GM12878 (cell line): ENCODE measurements at regions not wholly inside any gene's neighbourhood (a gene's known extent, or its start where the extent isn't known, plus 50 kb on each side); places are given as distances from the start of the nearest gene placed in this dataset.

ENCODE experiments used
- ATAC-seq: fragments of 200-7000 bp; cut with Tn5 transposase; 3 replicates; pipeline ENCODE4 v1.9.1; 2020; ENCODE audit warnings: mild to moderate bottlenecking, moderate library complexity
- BruUV-seq: library from RNA; stranded (reverse); fragments of 400-500 nt; replicated peaks from 2 replicates; lab custom pipeline; 2021; lab: Mats Ljungman, UMichigan
- CTCF ChIA-PET: fragments of 300-600 bp; sonication (Branson Sonifier 250); formaldehyde crosslinking; extraction: SDS; loops from one replicate; lab custom pipeline; 2021; ENCODE audit warnings: inconsistent platforms; lab: Yijun Ruan, JAX
- POLR2A ChIA-PET: fragments of 350-600 bp; formaldehyde crosslinking; extraction: SDS; loops from one replicate; lab custom pipeline; 2021; ENCODE audit warnings: inconsistent platforms; lab: Charles Lee
- RAD21 ChIA-PET: fragments of 300-600 bp; sonication (Branson Sonifier 250); formaldehyde crosslinking; loops from one replicate; lab custom pipeline; 2023; ENCODE audit warnings: antibody characterized with exemption; ENCODE audit not compliant: unreplicated experiment; lab: Charles Lee
- SMC1A ChIA-PET: fragments of 300-600 bp; sonication (Branson Sonifier 250); formaldehyde crosslinking; loops from one replicate; lab custom pipeline; 2023; ENCODE audit not compliant: unreplicated experiment, uncharacterized antibody; lab: Charles Lee
- DNase-seq: peaks from one replicate; pipeline ENCODE4 v3.0.0-alpha.2; 2011; ENCODE audit warnings: low read depth, low spot score
- FAIRE-seq: peaks from 3 replicates; lab custom pipeline; 2011; peaks lifted over from hg19 to GRCh38; lab: Jason Lieb, UNC
- H2AFZ ChIP-seq: 2 replicates; pipeline ENCODE4 v1.6.0; 2011; ENCODE audit warnings: low read depth, low read length, control low read depth; ENCODE audit not compliant: control insufficient read depth
- H3K27ac ChIP-seq: 2 replicates; pipeline ENCODE4 v1.5.1; 2011; ENCODE audit warnings: control low read depth; ENCODE audit not compliant: control insufficient read depth, insufficient read depth
- H3K27me3 ChIP-seq, 2 experiments: replicated peaks in 1 of 2; 2 replicates each; pipeline versions ENCODE4 v1.6.0 to v1.6.1; 2011; ENCODE audit warnings: low read length in 1 of 2; ENCODE audit not compliant: control insufficient read depth in 2 of 2, insufficient read depth in 2 of 2
- H3K36me3 ChIP-seq, 2 experiments: 2 replicates each; pipeline ENCODE4 v1.5.1; 2011; ENCODE audit warnings: low read length in 1 of 2; ENCODE audit not compliant: control insufficient read depth in 2 of 2, insufficient read depth in 2 of 2
- H3K4me1 ChIP-seq: 2 replicates; pipeline ENCODE4 v1.6.1; 2011; ENCODE audit warnings: mild to moderate bottlenecking, low read length, moderate library complexity, mixed read lengths; ENCODE audit not compliant: control insufficient read depth, insufficient read depth
- H3K4me2 ChIP-seq: 2 replicates; pipeline ENCODE4 v1.6.0; 2011; ENCODE audit warnings: control low read depth; ENCODE audit not compliant: control insufficient read depth, insufficient read depth
- H3K4me3 ChIP-seq: fragments of 200-600 bp; sonication (generic); 2 replicates; pipeline ENCODE4 v1.5.1; 2016
- H3K79me2 ChIP-seq: 2 replicates; pipeline ENCODE4 v1.6.0; 2011; ENCODE audit warnings: low read length; ENCODE audit not compliant: control insufficient read depth, insufficient read depth
- H3K9ac ChIP-seq: 2 replicates; pipeline ENCODE4 v1.8.0; 2011; ENCODE audit warnings: low read length, control low read depth, mixed read lengths; ENCODE audit not compliant: control insufficient read depth, insufficient read depth
- H3K9me3 ChIP-seq: replicated peaks from 3 replicates; pipeline ENCODE4 v1.5.1; 2011; ENCODE audit warnings: mild to moderate bottlenecking, low read length; ENCODE audit not compliant: control insufficient read depth, insufficient read depth
- H4K20me1 ChIP-seq: 2 replicates; pipeline ENCODE4 v1.6.0; 2011; ENCODE audit not compliant: control insufficient read depth, insufficient read depth
- CBX3 ChIP-seq: fragments of 200-600 bp; sonication (generic); IDR thresholded peaks from 2 replicates; pipeline ENCODE4 v1.6.1; 2016; ENCODE audit warnings: low read depth, borderline replicate concordance
- CREM ChIP-seq: IDR thresholded peaks from 2 replicates; pipeline ENCODE4 v1.6.1; 2014; ENCODE audit warnings: antibody characterized with exemption, low read depth
- IRF5 ChIP-seq: fragments of 450-650 bp; IDR thresholded peaks from 2 replicates; pipeline ENCODE4 v1.6.1; 2017; ENCODE audit warnings: borderline replicate concordance
- RELA ChIP-seq: fragments of 450-650 bp; IDR thresholded peaks from 2 replicates; pipeline ENCODE4 v1.8.0; 2014; ENCODE audit warnings: borderline replicate concordance; ENCODE audit not compliant: partially characterized antibody
- SUZ12 ChIP-seq: fragments of 200-600 bp; sonication (generic); IDR thresholded peaks from one replicate; pipeline ENCODE4 v1.6.1; 2018; ENCODE audit warnings: antibody characterized with exemption, mild to moderate bottlenecking; ENCODE audit not compliant: unreplicated experiment
- ZNF217 ChIP-seq: fragments of 450-650 bp; IDR thresholded peaks from 2 replicates; pipeline ENCODE4 v1.6.1; 2017; ENCODE audit warnings: antibody characterized with exemption, mild to moderate bottlenecking
- ZSCAN29 ChIP-seq: fragments of 450-650 bp; IDR thresholded peaks from 2 replicates; pipeline ENCODE4 v1.6.1; 2017; ENCODE audit warnings: mild to moderate bottlenecking, moderate library complexity
- WGBS: methylation state at CpG from one replicate; pipeline ENCODE4 v1.1.6; 2016; ENCODE audit warnings: low lambda C conversion rate; ENCODE audit not compliant: insufficient replicate concordance, insufficient coverage; ENCODE audit errors: missing lambda C conversion rate; 5-methylcytosine and 5-hydroxymethylcytosine counted together
- in situ Hi-C: fragments of 300-500 bp; cut with MboI; formaldehyde crosslinking; loops from 9 replicates; pipeline ENCODE4 v1.14.3; 2018; ENCODE audit warnings: mixed read lengths
- intact Hi-C: fragments of 100-400 bp; cut with micrococcal nuclease; formaldehyde crosslinking; loops from one replicate; pipeline ENCODE4 v1.14.2; 2022; ENCODE audit not compliant: unreplicated experiment
- TF ChIP-seq, protein P1 (sequence below): IDR thresholded peaks from 2 replicates; pipeline ENCODE4 v1.6.1; 2012; ENCODE audit warnings: improper control_type of control experiment, low read depth, low read length; ENCODE audit not compliant: insufficient replicate concordance

GRCh38 chr12:30863839-30864238 is 62.7 kb upstream of the TSPAN11 start (continued):
- TF ChIP-seq, protein P1, sequence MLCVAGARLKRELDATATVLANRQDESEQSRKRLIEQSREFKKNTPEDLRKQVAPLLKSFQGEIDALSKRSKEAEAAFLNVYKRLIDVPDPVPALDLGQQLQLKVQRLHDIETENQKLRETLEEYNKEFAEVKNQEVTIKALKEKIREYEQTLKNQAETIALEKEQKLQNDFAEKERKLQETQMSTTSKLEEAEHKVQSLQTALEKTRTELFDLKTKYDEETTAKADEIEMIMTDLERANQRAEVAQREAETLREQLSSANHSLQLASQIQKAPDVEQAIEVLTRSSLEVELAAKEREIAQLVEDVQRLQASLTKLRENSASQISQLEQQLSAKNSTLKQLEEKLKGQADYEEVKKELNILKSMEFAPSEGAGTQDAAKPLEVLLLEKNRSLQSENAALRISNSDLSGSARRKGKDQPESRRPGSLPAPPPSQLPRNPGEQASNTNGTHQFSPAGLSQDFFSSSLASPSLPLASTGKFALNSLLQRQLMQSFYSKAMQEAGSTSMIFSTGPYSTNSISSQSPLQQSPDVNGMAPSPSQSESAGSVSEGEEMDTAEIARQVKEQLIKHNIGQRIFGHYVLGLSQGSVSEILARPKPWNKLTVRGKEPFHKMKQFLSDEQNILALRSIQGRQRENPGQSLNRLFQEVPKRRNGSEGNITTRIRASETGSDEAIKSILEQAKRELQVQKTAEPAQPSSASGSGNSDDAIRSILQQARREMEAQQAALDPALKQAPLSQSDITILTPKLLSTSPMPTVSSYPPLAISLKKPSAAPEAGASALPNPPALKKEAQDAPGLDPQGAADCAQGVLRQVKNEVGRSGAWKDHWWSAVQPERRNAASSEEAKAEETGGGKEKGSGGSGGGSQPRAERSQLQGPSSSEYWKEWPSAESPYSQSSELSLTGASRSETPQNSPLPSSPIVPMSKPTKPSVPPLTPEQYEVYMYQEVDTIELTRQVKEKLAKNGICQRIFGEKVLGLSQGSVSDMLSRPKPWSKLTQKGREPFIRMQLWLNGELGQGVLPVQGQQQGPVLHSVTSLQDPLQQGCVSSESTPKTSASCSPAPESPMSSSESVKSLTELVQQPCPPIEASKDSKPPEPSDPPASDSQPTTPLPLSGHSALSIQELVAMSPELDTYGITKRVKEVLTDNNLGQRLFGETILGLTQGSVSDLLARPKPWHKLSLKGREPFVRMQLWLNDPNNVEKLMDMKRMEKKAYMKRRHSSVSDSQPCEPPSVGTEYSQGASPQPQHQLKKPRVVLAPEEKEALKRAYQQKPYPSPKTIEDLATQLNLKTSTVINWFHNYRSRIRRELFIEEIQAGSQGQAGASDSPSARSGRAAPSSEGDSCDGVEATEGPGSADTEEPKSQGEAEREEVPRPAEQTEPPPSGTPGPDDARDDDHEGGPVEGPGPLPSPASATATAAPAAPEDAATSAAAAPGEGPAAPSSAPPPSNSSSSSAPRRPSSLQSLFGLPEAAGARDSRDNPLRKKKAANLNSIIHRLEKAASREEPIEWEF = no peak
- TF ChIP-seq CREM (no peak), ZNF217 (no peak), SUZ12 (no peak)
- TF ChIP-seq, all 136 proteins: peak for 0

DNA sequence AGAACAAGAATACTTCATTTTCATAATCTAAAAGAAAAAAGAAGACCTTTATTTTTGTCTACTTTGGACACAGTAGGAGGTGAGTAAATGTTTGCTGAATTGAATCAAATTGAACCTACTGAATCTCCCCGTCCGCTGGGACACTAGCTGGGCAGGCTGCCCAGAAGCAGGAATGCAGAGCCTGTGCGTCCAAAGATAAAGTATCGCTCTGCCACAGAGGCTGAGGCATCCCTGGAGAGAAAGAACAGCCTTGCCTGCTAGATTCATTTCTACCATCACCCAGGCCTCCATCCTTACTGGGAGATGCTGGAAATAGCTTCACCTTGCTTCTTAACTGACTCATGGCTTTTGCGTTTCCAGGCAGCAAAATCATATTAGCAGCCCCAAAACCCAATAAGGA is 64.1 kb upstream of the TSPAN11 start:
- SMC1A ChIA-PET = interaction anchor here (0.9 kb wide), 1 partner anchor 94 kb away, joined by 3 read pairs; no protein-coding TSS in a partner anchor
- H3K4me3 ChIP-seq = no peak overlapping the region
- no peaks in the 10 kb centered on the region; a peak in 2 of 4 replicates for H3K27me3 ChIP-seq
- no peak overlapping the region for H3K4me2 ChIP-seq
- no peaks in the 10 kb centered on the region for H3K9me3 ChIP-seq
- H3K9ac ChIP-seq = no peak overlapping the region
- H2AFZ ChIP-seq = no peak overlapping the region
- WGBS = 70% methylated on average over 5 of the region's 5 CpGs
- FAIRE-seq (no peak), DNase-seq (no peak), ATAC-seq (no peak)
- no peaks in the 10 kb centered on the region for H3K36me3 ChIP-seq
- no peaks in the 10 kb centered on the region for H3K79me2 ChIP-seq
- no peak overlapping the region for H3K27ac ChIP-seq
- in situ Hi-C loops = no loop called here
- H4K20me1 ChIP-seq = no peaks in the 10 kb centered on the region
- intact Hi-C loops = no loop called here
- RAD21 ChIA-PET = no interaction called here
- no peaks in the 10 kb centered on the region for H3K4me1 ChIP-seq
- TF ChIP-seq IRF5 (no peak), RELA (no peak), ZSCAN29 (no peak), CBX3 (no peak)
- no TSS peak for BruUV-seq
- POLR2A ChIA-PET = no interaction called here
- CTCF ChIA-PET = interaction anchor here (0.7 to 2.3 kb wide), 2 partner anchors 11 to 14 kb away, joined by 3 to 12 read pairs; no protein-coding TSS in a partner anchor
